Stimulated activated CD4-positive, alpha-beta T cell treated with anti-CD3 and anti-CD28 coated beads, Interleukin-15, amount 100 ng/mL, for 48 hours (primary cell): ENCODE measurements at regions not wholly inside any gene's neighbourhood (a gene's known extent, or its start where the extent isn't known, plus 50 kb on each side); places are given as distances from the start of the nearest gene placed in this dataset.
"Not testable (repeated sequence)": the region's sequence is repeated elsewhere in the genome, so short reads cannot be mapped to it uniquely, and the experiment has no call there.

Experiments
- DNase-seq, 2 donors: peaks; one replicate each; pipeline ENCODE4 v3.0.0-alpha.2; 2020; ENCODE audit warnings: low read depth in 2 of 2

DNA sequence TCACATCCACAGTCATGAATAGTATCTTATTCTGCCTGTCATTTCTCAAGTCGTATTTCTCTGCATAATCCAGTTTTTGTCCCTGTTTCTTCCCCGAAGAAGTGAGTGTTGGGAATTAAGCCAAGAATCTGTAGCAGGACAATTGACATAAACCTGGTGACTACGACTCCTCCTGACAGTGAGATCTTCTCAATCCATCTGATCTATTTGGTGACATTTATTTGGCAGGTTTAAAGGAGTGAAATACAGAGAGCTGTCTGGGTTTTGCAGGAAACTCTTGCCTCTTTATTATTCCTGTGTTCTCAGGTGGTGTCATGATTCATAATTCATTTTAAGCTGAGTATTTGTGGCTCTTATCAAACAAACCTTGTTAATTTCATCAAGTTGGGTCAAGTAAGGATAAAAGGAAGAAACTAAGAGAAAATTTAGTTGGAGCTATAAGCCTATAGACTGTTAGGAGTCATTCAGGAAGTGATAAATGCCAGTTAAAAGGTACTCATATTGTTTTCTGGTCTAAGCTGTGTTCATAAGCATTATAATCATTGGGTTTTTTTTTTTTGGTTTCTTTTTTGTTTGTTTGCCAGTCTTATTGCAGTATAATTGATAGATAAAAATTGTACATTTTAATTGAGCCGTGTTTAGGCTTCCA lies 95.9 kb upstream of the PCSK1 start:
- no peak for DNase-seq

DNA sequence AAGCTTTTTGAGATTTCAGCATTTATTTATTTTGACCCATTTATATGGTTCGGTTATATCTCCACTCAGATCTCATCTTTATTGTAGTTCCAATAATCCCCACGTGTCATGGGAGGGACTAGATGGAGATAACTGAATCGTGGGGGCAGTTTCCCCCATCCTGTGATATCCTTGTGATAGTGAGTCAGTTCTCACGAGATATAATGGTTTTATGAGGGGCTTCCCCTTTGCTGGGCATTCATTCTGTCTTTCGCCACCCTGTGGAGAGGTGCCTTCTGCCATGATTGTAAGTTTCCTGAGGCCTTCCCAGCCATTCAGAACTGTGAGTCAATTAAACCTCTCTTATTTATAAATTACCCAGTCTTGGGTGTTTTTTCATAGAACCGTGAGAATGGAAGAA lies 96.5 kb upstream of the PCSK1 start:
- DNase-seq: no peak

DNA sequence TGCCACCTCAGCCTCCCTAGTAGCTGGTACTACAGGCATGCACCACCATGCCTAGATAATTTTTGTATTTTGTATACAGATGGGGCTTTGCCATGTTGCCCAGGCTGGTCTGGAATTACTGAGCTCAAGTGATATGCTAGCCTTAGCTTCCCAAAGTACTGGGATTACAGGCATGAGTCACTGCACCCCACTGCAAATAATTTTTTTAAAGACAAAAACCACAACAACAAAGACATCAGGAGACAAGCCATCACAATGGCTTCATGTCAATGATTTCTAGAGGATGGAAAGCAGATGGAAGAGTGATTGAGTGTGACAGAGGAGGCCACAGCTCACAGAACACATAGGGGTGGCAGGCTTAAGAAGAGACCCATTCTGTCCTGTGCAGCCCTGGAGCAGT lies 97.9 kb upstream of the PCSK1 start:
- DNase-seq: no peak

DNA sequence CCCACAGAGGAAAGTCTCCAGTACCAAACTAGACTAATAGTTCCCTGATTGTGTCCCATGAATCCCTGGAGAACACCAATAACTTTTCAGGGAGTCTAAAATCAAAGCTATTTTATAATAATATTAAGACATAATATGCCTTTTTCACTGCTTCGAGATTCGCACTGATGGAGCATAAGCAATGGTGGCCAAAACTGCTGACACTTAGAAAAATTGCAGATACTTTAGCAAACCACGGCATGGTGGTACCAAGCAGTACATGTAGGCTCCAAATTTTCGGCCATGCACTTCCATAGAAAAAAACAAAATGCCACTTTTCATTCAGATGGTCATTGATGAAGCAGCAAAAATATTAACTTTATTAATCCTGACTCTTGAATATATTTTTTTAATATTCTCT lies 100.3 kb upstream of the PCSK1 start:
- DNase-seq: no peak

DNA sequence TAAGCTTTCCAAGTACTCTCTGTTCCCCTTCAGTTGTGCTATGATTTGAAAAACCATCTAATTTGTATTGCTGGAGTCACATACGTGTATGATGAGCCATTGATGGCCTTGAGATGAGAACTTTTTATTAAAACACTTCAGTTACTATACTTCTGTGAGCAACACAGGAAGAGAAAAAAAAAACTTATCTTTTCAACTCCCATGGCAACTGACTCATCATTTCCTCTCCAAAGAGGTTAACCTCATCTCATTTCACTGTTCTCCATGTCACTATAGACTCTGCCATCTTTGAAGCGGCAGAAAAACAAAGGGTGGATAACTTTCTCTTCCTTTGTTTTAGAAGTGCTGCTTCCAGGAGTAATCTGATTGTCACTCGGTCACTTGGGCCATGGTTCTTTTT lies 104.3 kb upstream of the PCSK1 start:
- DNase-seq: no peak

DNA sequence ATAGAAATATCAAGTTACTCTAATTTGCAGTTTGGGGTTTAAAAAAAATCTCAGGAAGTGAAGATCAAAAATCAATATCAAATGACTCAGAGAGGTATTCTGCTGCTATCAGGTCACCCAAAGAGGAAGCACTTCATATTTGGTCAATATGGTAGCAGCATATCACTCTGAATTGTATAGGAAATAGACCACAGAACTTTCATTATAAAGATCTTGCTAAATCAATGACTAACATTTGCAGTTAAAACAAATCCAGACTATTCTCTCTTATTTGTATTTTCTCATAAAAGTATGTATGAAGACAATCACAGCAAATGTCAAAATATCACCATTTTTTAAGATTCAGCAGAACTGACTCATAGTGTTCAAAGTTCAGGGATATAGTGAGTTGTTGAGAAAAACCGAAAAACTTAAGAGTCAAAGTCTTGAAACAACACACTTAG lies 105.8 kb upstream of the PCSK1 start:
- DNase-seq: no peak

DNA sequence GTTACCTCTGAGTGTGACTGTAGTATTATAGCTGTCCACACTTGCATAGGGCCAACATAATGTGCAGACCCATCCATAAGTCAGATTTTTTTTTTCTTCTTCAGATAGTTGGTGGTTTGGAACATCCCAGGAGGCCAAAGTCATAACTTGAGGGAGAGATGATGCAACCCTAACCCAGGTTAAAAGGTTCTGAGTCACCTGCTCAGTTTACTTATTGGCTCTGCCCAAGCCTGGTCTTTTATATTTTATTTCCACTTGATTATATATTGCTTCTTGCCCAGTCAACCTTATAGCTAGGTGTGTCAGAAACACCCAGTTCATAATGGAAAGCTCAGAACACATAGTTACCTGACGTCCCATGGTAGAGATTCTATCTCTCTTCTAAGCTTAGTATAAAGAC lies 113.1 kb upstream of the PCSK1 start:
- DNase-seq: no peak

DNA sequence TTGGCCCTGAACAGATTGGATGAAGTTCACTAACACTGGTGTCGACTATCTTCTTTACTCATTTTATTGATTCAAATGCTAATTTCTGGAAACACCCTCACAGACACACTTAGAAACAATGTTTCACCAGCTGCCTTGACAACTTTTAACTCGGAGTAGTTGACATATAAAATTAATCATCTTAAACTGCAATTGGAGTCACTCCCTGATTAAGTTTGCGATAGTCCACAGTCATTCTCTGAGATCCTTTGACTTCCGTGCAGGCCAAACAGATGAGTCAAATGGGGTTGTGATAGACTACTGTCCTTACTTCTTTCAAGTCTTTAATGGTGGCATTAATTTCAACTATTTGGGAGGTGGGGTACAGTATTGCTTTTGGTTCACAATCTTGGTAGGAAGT lies 114.4 kb upstream of the PCSK1 start:
- DNase-seq: no peak

DNA sequence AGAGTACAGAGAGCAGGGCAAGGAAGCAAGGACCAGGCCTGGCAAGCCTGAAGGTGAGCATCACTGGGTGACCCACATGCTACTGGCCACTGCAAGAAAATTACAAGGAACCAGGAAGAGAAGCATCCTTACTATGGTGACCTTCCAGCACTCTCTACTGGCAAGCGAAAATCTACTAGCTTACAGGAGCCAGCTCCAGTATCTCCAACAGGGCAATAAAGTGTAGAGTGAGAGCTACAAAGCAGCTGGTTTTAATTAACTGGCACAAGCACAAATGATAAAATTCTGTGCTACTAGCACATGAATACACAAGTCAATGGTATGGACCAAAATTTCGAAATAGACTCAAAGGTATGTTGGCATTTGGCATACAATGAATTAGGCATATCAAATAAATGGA lies 113.3 kb upstream of the CAST start:
- DNase-seq: no peak

DNA sequence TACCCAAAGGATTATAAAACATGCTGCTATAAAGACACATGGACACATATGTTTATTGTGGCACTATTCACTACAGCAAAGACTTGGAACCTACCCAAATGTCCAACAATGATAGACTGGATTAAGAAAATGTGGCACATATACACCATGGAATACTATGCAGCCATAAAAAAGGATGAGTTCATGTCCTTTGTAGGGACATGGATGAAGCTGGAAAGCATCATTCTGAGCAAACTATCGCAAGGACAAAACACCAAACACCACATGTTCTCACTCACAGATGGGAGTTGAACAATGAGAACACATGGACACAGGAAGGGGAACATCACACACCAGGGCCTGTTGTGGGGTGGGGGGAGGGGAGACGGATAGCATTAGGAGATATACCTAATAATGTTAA lies 101.3 kb upstream of the CAST start:
- DNase-seq: not testable (repeated sequence)

DNA sequence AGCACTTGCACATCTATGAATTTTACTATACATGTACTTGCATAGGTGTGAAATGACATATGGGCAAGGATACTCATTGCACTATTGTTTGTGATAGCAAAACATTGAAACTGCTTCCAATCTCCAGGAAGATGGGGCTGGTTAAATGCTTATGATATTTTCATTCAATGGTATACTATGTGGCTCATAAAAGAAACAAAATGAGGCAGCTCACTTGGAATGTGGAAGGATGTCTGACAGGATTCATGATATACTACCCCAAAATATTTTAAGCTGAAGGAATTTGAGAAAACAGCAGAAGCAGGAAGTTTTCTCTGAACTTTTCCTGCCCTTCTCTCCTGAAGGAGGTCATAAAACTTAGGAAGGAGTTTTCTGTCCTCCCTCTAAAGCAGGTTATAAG lies 99.6 kb upstream of the CAST start:
- DNase-seq: no peak

DNA sequence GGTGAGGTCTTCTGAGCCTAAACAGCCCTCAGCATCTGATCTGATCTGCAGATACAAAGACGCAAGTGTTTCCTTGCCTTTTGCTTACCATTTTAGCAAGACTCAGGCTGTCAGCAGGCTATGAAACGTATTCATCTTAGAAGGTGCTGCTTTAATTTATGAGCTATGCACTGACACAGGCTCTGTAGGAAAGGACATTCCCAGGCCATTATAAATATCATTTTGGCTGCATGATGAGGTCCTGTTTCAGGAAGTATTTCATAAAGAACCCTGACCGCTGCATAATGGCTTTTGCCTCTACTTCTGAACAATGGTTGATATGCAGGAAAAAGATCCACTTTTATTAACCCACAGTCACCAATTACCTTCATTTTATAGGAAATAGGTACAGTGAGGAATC lies 98.4 kb upstream of the CAST start:
- no peak for DNase-seq

DNA sequence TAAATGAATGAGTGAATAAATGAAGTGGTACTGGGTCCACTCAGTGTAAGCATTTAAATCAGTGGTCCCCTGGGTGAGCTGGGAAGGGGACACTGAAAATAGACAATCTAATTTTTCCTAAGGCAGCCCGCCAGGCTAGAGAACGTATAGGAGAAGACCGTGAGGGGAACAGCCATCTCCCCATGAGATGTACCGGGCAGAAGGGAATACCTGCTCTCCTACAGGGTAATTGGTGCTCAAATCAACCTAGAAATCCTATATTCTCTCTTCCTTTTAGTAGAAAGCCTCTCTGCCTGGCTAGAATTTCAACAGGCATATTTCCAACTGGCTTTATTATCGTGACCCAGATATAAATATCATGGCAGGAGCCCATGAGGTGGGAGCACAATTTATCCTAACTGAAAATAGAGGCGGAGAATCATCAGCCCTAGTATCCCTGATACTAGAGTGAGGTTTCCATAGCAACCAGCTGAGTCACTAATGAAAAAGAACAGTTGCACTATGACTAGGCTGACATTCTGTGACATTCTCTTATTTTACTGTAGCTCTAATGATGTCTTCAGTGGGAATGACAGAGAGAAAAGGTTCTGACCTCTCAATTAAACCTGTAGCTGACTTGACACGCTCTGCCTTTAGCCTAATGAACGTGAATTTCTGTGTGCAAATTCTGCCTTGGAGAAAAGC lies 96.5 kb upstream of the CAST start:
- no peak for DNase-seq

DNA sequence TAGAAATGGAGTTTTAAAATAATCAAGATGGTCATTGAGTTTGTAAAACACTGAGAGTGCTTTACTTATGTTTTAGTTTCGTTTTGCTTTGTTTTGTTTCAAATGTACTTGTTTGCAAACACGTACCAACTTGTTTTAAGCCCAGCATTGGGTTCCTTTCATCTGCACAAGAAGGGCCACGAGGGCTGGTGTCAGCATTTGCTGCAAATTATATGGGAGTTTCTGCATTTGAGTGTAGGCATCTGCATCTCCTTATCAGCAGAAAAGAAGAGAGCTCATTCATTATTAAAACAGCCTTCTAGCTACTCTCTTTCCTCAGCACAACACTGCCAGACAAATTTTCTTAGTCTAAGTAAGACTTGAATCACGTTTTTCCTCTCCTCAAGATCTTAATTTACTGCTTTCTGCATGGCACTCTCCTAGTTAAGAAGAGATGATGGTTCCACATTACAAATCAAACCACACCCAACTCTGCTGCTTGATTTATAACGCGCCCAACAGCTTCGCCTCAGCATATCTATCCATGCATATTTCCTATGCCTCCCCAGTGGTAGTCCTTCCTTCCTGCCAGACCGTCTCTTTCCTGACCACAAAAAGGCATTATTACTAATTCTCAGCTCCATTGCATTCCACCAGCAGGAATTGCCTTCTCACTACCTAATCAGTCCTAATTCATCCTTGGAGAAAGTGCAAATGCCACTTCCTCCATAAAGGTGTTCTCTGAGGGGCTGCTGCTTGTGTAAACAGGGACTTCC lies 95.2 kb upstream of the CAST start:
- DNase-seq: no peak

DNA sequence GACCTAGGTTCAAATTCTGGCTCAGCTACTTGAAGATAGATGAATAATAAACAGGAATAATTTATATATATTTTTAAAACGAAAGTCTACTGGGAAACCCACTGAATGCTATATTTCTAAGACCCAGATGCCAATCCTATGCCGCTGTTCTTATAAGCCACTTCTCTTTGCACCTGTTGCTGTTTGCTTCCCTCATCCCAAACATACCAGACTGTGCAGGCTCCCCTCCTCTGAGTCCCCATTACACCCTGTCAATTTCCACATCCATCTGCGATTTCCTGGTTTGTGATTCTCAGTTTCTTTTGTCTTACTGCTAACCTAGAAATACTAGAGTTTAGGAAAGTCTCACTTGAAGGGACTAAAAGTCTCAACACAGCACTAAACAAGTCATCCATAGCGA lies 92.8 kb upstream of the CAST start:
- DNase-seq: no peak

DNA sequence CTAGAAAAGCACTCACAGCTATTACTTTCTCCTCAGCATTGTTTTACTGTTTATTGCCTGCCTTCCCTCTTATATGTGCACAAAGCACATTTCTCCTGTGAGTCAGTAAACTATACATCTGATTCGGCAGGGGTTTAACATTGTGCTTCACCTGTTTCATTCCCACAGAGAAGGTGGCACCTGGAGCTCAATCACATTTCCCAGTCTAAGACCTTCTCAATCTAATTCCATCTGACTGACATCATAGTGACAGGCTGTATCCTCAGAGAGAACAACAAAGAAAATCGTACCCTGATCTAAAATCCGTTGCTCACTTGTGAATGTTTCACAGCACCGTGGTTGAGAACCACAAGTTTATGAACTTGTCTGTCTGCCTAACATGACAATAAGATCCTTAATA lies 92.4 kb upstream of the CAST start:
- no peak for DNase-seq

DNA sequence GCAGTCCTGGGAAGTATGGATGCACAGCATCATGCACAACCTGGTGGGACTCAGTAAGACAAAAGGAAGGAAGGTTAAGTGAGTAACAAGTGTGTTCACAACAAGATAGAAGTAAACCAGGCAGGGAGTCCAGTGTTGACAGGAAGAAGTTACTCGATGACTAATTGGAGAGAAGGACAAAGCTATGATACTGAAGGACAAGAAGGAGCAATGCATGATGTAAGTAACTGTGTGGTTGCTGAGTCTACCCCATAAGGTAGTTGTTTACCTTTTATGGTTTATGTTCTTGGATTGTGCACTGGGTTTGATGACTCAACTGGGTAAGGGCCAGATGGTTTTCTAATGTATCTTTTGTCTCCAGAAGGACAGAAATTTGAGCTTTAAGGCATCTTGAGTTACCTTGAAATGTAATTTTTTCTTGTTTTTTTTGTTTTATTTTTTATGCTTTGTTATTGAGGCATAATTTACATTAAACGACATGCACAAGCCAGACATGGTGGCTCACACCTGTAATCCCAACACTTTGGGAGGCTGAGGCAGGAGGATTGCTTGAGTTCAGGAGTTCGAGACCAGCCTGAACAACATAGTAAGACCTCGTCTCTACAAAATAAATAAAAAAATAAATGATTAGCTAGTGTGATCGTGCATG lies 89.2 kb upstream of the CAST start:
- no peak for DNase-seq

DNA sequence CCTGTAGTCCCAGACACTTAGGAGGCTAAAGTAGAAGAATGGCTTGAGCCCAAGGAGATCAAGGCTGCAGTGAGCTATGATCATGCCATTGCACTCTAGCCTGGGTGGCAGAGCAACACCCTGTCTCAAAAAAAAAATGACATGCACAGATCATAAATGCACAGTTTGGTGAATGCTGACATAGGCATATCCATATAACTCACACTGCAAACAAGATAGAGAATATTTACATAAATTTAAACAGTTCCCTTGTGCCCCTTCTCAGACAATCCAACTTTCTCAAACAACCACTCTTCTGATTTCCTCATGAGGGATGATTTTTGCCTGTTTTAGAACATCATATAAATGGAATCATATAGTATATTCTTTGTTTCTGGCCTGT lies 88.7 kb upstream of the CAST start:
- DNase-seq: no peak

DNA sequence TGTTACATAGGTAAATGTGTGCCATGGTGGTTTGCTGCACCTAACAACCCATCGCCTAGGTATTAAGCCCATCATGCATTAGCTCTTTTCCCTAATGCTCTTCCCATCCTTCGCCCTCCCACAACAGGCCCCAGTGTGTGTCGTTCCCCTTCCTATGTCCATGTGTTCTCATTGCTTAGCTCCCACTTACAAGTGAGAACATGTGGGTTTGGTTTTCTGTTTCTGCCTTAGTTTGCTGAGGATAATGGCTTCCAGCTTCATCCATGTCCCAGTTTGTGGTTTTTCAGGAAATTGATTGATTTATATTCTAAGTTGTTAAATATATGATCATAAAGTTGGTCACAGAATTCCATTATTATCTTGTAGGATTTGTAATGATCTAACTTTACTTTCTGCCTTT lies 85.3 kb upstream of the CAST start:
- DNase-seq: no peak

DNA sequence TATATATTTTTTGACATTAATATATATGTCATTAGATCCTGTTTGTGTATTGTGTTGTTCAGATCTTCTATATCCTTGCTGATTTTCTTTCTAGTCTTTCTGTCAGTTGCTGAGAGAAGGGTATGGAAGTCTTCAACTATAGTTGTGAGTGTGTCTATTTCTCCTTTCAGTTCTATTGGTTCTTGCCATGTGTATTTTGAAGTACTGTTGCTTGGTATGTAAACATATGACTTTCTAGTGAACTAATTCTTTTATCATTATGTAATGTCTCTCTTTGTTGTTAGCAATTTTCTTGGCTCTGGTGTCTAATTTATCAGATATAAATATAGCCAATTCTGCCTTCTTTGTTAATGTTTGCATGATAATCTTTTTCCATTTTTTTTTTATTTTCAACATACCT lies 84.3 kb upstream of the CAST start:
- no peak for DNase-seq

DNA sequence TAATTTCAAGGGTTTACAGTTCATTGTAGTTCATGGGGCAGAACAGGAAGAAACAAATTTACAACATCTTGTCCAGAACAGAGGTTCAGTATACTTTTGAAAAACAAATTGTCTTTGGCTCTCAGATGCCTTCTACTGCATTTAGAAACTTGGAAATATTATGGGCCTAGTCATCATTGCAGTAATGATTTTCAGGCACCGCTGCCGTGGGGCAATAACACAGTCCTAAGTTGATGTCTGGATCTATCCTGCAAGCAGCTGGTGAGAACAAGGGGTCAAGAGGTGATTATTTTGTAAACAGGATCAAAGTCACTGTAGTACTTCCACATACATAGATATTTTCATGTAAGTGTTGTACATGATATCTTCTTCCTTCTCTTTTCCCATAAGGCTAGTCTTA lies 82.5 kb upstream of the CAST start:
- DNase-seq: no peak

DNA sequence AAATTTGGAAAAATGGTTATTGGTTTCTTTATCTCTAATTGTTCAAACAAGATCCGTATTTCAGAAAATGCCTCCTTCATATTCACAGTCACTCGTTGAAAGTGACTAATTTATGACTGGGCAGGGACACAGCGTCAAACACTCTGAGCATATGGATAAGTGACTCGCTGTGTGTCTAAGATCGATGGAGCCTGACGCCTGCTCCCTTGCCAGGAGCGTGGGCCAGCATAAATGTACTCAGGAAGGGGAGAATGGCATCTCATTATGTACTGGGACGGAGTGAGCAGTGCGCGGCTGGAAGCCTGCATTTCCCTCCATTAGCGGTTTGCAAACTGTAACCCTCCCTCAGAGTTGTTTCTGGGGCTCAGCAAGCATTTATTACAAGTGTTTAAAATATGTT lies 79.8 kb upstream of the CAST start:
- DNase-seq: no peak

DNA sequence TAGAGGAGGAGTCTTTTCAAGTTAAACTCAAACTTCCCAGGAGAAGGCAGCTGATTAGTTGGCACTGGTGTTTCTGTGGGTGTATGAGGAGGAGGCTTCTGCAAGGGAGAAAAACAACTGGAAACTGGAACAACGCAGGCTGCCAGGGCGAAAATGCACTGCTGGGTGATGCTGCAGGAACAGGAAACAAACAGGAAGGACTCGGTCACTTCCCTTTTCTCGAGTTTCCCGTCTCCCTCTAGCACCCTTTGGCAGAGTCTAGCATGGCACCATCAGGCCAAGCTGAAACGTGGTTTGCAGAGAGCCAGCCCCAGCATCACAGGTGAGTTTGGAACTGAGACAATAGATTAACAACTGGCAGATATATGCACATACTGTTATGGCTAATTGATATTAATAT lies 77.5 kb upstream of the CAST start:
- no peak for DNase-seq
